Neural progenitor cell (in vitro differentiated cells): ENCODE measurements at regions not wholly inside any gene's neighbourhood (a gene's known extent, or its start where the extent isn't known, plus 50 kb on each side); places are given as distances from the start of the nearest gene placed in this dataset.

Source experiments
- DNase-seq: peaks from one replicate; pipeline ENCODE4 v3.0.0-alpha.2; 2016; ENCODE audit warnings: low spot score
- H2AFZ ChIP-seq: fragments of 200-600 bp; sonication (generic); replicated peaks from 2 replicates; pipeline ENCODE4 v1.6.1; 2016; ENCODE audit warnings: antibody characterized with exemption
- H3F3A ChIP-seq: fragments of 200-600 bp; sonication (generic); 2 replicates; pipeline ENCODE4 v1.6.1; 2016; ENCODE audit warnings: antibody characterized with exemption, low read depth
- H3K27ac ChIP-seq: fragments of 200-600 bp; sonication (generic); 2 replicates; pipeline ENCODE4 v1.5.1; 2016; ENCODE audit warnings: mild to moderate bottlenecking
- H3K27me3 ChIP-seq: fragments of 200-600 bp; sonication (generic); 2 replicates; pipeline ENCODE4 v1.6.1; 2016; ENCODE audit warnings: mild to moderate bottlenecking, moderate library complexity
- H3K36me3 ChIP-seq: fragments of 200-600 bp; sonication (generic); 2 replicates; pipeline ENCODE4 v1.5.1; 2016
- H3K4me1 ChIP-seq: fragments of 200-600 bp; sonication (generic); 2 replicates; pipeline ENCODE4 v1.6.1; 2016; ENCODE audit warnings: mixed run types
- H3K4me2 ChIP-seq: fragments of 200-600 bp; sonication (generic); 2 replicates; pipeline ENCODE4 v1.6.1; 2016
- H3K4me3 ChIP-seq: fragments of 200-600 bp; sonication (generic); 2 replicates; pipeline ENCODE4 v1.5.1; 2016
- H3K79me2 ChIP-seq: fragments of 200-600 bp; sonication (generic); 2 replicates; pipeline ENCODE4 v1.6.1; 2016; ENCODE audit warnings: low read depth
- H3K9ac ChIP-seq: fragments of 200-600 bp; sonication (generic); 2 replicates; pipeline ENCODE4 v1.6.1; 2016
- H3K9me3 ChIP-seq: fragments of 200-600 bp; sonication (generic); 2 replicates; pipeline ENCODE4 v1.5.1; 2016; ENCODE audit warnings: low read depth
- H4K20me1 ChIP-seq: fragments of 200-600 bp; sonication (generic); 2 replicates; pipeline ENCODE4 v1.6.1; 2016; ENCODE audit warnings: low read depth
- H3K27ac Mint-ChIP-seq: 3 replicates; pipeline ENCODE4 v1.8.0; 2021; ENCODE audit warnings: mixed read lengths
- H3K27me3 Mint-ChIP-seq: 2 replicates; pipeline ENCODE4 v1.8.0; 2022; ENCODE audit warnings: low read depth, mild to moderate bottlenecking, inconsistent platforms, moderate library complexity, mixed read lengths; ENCODE audit not compliant: insufficient read depth
- H3K36me3 Mint-ChIP-seq: 3 replicates; pipeline ENCODE4 v1.8.0; 2021; ENCODE audit warnings: mixed read lengths
- H3K4me1 Mint-ChIP-seq: 3 replicates; pipeline ENCODE4 v1.8.0; 2021; ENCODE audit warnings: mixed read lengths
- H3K4me3 Mint-ChIP-seq: 3 replicates; pipeline ENCODE4 v1.8.0; 2021; ENCODE audit warnings: mild to moderate bottlenecking, moderate library complexity, mixed read lengths
- H3K9me3 Mint-ChIP-seq: 3 replicates; pipeline ENCODE4 v1.8.0; 2020; ENCODE audit warnings: mixed read lengths
- EZH2 ChIP-seq: fragments of 200-600 bp; sonication (generic); IDR thresholded peaks from 2 replicates; pipeline ENCODE4 v1.6.1; 2017; ENCODE audit warnings: antibody characterized with exemption, mild to moderate bottlenecking, moderate library complexity
- EZH2phosphoT487 ChIP-seq: fragments of 200-600 bp; sonication (generic); IDR thresholded peaks from 2 replicates; pipeline ENCODE4 v1.6.1; 2017; ENCODE audit warnings: antibody characterized with exemption
- TF ChIP-seq, protein P1 (sequence below): fragments of 200-600 bp; sonication (generic); IDR thresholded peaks from 2 replicates; pipeline ENCODE4 v1.5.1; 2017; ENCODE audit warnings: antibody characterized with exemption, mild to moderate bottlenecking

DNA sequence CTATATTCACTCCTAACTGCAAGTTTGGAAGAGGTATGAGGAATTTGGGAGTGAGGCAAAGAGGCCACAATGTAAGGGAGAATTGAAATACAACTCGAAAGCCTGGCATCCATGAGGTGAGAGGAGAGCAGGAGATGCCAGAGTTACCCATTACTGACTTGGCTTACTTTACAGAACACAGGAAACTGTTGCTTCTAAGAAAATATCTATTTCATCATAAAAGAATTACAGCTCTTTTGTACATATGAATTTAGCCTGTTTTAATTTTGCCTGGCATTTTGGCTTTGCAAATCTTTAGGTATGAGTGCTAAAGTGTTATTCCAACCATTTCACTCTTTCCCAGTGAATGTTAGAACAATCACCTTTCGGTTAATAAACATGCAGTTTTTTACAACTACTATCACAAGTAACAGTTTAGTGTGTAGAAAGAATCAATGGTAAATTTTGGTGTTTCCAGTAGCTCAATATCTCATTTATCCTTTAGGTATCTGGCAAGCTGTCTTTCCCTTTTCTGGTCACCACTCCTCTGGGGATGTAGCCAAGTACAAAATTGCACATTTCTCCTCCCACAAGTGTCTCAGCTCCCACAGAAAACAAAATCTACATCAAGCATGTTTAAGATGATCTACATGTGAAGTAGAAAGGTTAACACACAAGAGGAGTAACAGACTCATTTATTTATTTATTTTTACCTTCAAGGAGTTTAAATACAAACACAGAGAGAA is 196.6 kb upstream of the DCN start:
- Histone ChIP-seq H3K9ac (no peak overlapping the region), H3K4me1 (peaks cover 34% of the 10 kb centered on the region), H3K27ac (no peak overlapping the region), H3K79me2 (no peaks in the 10 kb centered on the region), H4K20me1 (no peaks in the 10 kb centered on the region), H2AFZ (peak overlapping the region; percentile 33), H3K9me3 (no peaks in the 10 kb centered on the region), H3K27me3 (no peaks in the 10 kb centered on the region), H3F3A (peaks cover 13% of the 10 kb centered on the region), H3K4me3 (no peak overlapping the region), H3K4me2 (no peak overlapping the region), H3K36me3 (no peaks in the 10 kb centered on the region)
- no peaks in the 10 kb centered on the region for H3K9me3 Mint-ChIP-seq
- H3K27ac Mint-ChIP-seq: no peak overlapping the region
- no peaks in the 10 kb centered on the region for H3K36me3 Mint-ChIP-seq
- no peak for DNase-seq
- H3K4me3 Mint-ChIP-seq: no peak overlapping the region
- TF ChIP-seq, protein P1, sequence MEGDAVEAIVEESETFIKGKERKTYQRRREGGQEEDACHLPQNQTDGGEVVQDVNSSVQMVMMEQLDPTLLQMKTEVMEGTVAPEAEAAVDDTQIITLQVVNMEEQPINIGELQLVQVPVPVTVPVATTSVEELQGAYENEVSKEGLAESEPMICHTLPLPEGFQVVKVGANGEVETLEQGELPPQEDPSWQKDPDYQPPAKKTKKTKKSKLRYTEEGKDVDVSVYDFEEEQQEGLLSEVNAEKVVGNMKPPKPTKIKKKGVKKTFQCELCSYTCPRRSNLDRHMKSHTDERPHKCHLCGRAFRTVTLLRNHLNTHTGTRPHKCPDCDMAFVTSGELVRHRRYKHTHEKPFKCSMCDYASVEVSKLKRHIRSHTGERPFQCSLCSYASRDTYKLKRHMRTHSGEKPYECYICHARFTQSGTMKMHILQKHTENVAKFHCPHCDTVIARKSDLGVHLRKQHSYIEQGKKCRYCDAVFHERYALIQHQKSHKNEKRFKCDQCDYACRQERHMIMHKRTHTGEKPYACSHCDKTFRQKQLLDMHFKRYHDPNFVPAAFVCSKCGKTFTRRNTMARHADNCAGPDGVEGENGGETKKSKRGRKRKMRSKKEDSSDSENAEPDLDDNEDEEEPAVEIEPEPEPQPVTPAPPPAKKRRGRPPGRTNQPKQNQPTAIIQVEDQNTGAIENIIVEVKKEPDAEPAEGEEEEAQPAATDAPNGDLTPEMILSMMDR: no peak
- TF ChIP-seq EZH2phosphoT487: no peak
- H3K27me3 Mint-ChIP-seq: no peaks in the 10 kb centered on the region
- peaks cover 19% of the 10 kb centered on the region for H3K4me1 Mint-ChIP-seq

DNA sequence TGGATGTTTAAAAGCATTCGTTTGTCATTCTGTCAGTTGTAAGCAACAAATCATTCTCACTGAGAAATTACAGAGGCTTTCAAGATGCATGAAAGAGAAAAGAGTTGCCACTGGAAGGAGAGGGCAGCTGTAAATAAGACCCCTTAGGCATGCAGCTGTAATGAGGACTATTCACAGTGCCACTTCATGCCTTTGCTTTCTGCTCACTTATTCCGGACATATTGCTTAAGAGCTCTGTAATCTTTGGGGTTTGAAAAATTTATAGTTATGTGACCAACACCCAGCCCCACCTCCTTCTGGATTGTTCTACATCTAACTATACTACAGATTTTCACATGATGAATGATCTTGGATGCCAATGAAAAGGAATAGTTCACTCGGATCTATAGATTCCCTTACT is 194.8 kb upstream of the DCN start:
- peaks cover 30% of the 10 kb centered on the region for H3K4me1 ChIP-seq
- no peak overlapping the region for H3K27ac Mint-ChIP-seq
- no peak for DNase-seq
- no peak for TF ChIP-seq EZH2phosphoT487
- TF ChIP-seq, protein P1: no peak
- no peak for TF ChIP-seq EZH2
- no peaks in the 10 kb centered on the region for H3K36me3 Mint-ChIP-seq
- H3K9ac ChIP-seq: no peak overlapping the region
- H3K4me3 Mint-ChIP-seq: no peak overlapping the region
- no peaks in the 10 kb centered on the region for H3K79me2 ChIP-seq
- no peaks in the 10 kb centered on the region for H3K36me3 ChIP-seq
- peak overlapping the region; percentile 11 for H3K4me2 ChIP-seq
- no peaks in the 10 kb centered on the region for H3K9me3 ChIP-seq
- no peaks in the 10 kb centered on the region for H3K9me3 Mint-ChIP-seq
- no peak overlapping the region for H3K4me3 ChIP-seq
- peaks cover 19% of the 10 kb centered on the region for H3K4me1 Mint-ChIP-seq
- peaks cover 13% of the 10 kb centered on the region for H3F3A ChIP-seq
- no peak overlapping the region for H3K27ac ChIP-seq
- no peaks in the 10 kb centered on the region for H3K27me3 ChIP-seq
- H2AFZ ChIP-seq: no peak overlapping the region
- H3K27me3 Mint-ChIP-seq: no peaks in the 10 kb centered on the region
- H4K20me1 ChIP-seq: no peaks in the 10 kb centered on the region

DNA sequence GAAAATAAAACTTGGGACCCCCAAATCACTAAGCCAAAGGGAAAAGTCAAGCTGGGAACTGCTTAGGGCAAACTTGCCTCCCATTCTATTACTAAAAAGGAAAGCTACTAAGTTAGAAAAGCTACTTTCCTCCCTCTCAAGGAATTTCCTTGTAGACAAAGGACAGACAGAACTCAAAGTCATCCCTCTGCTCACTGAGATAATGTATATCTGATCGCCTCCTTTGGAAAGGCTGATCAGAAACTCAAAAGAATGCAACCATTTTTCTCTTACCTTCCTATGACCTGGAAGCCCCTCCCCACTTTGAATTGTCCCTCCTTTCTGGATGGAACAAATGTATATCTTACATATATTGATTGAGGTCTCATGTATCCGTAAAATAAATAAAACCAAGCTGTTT is 190.5 kb upstream of the DCN start:
- Mint-ChIP-seq H3K36me3 (no peaks in the 10 kb centered on the region), H3K4me1 (peaks cover 9% of the 10 kb centered on the region), H3K27ac (no peak overlapping the region), H3K9me3 (no peaks in the 10 kb centered on the region), H3K27me3 (no peaks in the 10 kb centered on the region), H3K4me3 (no peak overlapping the region)
- no peak overlapping the region for H3K27ac ChIP-seq
- no peak overlapping the region for H3K4me2 ChIP-seq
- H3K4me1 ChIP-seq: peaks cover 21% of the 10 kb centered on the region
- H3K79me2 ChIP-seq: no peaks in the 10 kb centered on the region
- DNase-seq: no peak
- H3K9ac ChIP-seq: no peak overlapping the region
- H3K9me3 ChIP-seq: no peaks in the 10 kb centered on the region
- peaks cover 13% of the 10 kb centered on the region for H3F3A ChIP-seq
- no peaks in the 10 kb centered on the region for H3K36me3 ChIP-seq
- H4K20me1 ChIP-seq: no peaks in the 10 kb centered on the region
- no peaks in the 10 kb centered on the region for H3K27me3 ChIP-seq
- H3K4me3 ChIP-seq: no peak overlapping the region
- TF ChIP-seq, protein P1: no peak
- no peak for TF ChIP-seq EZH2
- no peak for TF ChIP-seq EZH2phosphoT487
- H2AFZ ChIP-seq: no peak overlapping the region
